H1 (cell line): ENCODE measurements at regions not wholly inside any gene's neighbourhood (a gene's known extent, or its start where the extent isn't known, plus 50 kb on each side); places are given as distances from the start of the nearest gene placed in this dataset.

Experiments used
- CTCF ChIA-PET: fragments of 300-600 bp; sonication (Branson Sonifier 250); formaldehyde crosslinking; loops from one replicate; lab custom pipeline; 2021; ENCODE audit not compliant: partially characterized antibody; lab: Charles Lee
- POLR2A ChIA-PET: fragments of 300-600 bp; sonication (Branson Sonifier 250); formaldehyde crosslinking; loops from one replicate; lab custom pipeline; 2021; ENCODE audit warnings: inconsistent platforms; ENCODE audit not compliant: partially characterized antibody; lab: Charles Lee
- DNase-seq, 2 experiments: peaks; one replicate each; pipeline versions ENCODE4 v3.0.0 to v3.0.0-alpha.2; 2010 to 2022; ENCODE audit warnings: low spot score in 2 of 2, low read depth in 1 of 2, mixed read lengths in 1 of 2
- FAIRE-seq: peaks from 2 replicates; lab custom pipeline; 2011; peaks lifted over from hg19 to GRCh38; lab: Jason Lieb, UNC
- H2AFZ ChIP-seq: 2 replicates; pipeline ENCODE4 v1.8.1; 2012; ENCODE audit warnings: low read length, inconsistent platforms
- H2AK5ac ChIP-seq: 2 replicates; pipeline ENCODE4 v1.6.1; 2013; ENCODE audit warnings: low read depth, low read length
- H2BK120ac ChIP-seq: replicated peaks from 2 replicates; pipeline ENCODE3; 2013; ENCODE audit warnings: low read depth, low read length, inconsistent platforms
- H2BK12ac ChIP-seq: 2 replicates; pipeline ENCODE4 v1.6.1; 2013; ENCODE audit warnings: low read depth, low read length
- H2BK15ac ChIP-seq: 2 replicates; pipeline ENCODE4 v1.6.1; 2013; ENCODE audit warnings: low read length
- H2BK20ac ChIP-seq: 2 replicates; pipeline ENCODE4 v1.6.1; 2013; ENCODE audit warnings: low read length
- H2BK5ac ChIP-seq: 2 replicates; pipeline ENCODE4 v1.6.1; 2013; ENCODE audit warnings: low read depth, low read length
- H3K14ac ChIP-seq: 2 replicates; pipeline ENCODE4 v1.6.1; 2013; ENCODE audit warnings: inconsistent platforms; ENCODE audit not compliant: insufficient read length
- H3K18ac ChIP-seq: 2 replicates; pipeline ENCODE4 v1.6.1; 2013; ENCODE audit warnings: low read length; ENCODE audit errors: extremely low read depth
- H3K23ac ChIP-seq: 2 replicates; pipeline ENCODE4 v1.6.1; 2013; ENCODE audit warnings: inconsistent platforms; ENCODE audit not compliant: insufficient read length
- H3K23me2 ChIP-seq: 2 replicates; pipeline ENCODE4 v1.6.1; 2013; ENCODE audit warnings: low read depth, low read length
- H3K27ac ChIP-seq: 2 replicates; pipeline ENCODE4 v1.6.1; 2011; ENCODE audit warnings: low read depth, low read length, inconsistent platforms
- H3K27me3 ChIP-seq, 4 experiments: replicated peaks in 1 of 4; 1 replicate in 1 of 4; 2 replicates in 3 of 4; pipeline versions ENCODE4 v1.6.1 to v1.8.1; 2011 to 2013; ENCODE audit warnings: low read length in 3 of 4, mild to moderate bottlenecking in 3 of 4, inconsistent platforms in 2 of 4, mixed read lengths in 2 of 4, moderate library complexity in 1 of 4; ENCODE audit not compliant: control insufficient read depth in 3 of 4, insufficient read depth in 3 of 4; ENCODE audit errors: extremely low read depth in 1 of 4
- H3K36me3 ChIP-seq, 4 experiments: 2 replicates each; pipeline versions ENCODE4 v1.6.1 to v1.8.1; 2011 to 2013; ENCODE audit warnings: mild to moderate bottlenecking in 4 of 4, low read length in 3 of 4, moderate library complexity in 2 of 4, control low read depth in 1 of 4, inconsistent platforms in 1 of 4; ENCODE audit not compliant: insufficient read depth in 4 of 4, control insufficient read depth in 2 of 4
- H3K4ac ChIP-seq: replicated peaks from 2 replicates; pipeline ENCODE3; 2013; ENCODE audit warnings: low read length, low read depth, mixed read lengths, inconsistent platforms; ENCODE audit not compliant: insufficient read length
- H3K4me1 ChIP-seq, 4 experiments: replicated peaks in 1 of 4; 1 replicate in 1 of 4; 2 replicates in 3 of 4; pipeline versions ENCODE4 v1.6.1 to v1.8.1; 2011 to 2013; ENCODE audit warnings: low read length in 3 of 4, inconsistent platforms in 2 of 4, mixed read lengths in 1 of 4; ENCODE audit not compliant: insufficient read depth in 4 of 4, control insufficient read depth in 3 of 4
- H3K4me2 ChIP-seq, 2 experiments: 2 replicates each; pipeline versions ENCODE4 v1.6.1 to v1.8.1; 2011 to 2013; ENCODE audit warnings: low read depth in 2 of 2, low read length in 2 of 2, control low read depth in 1 of 2, inconsistent platforms in 1 of 2, mild to moderate bottlenecking in 1 of 2; ENCODE audit not compliant: insufficient read depth in 1 of 2
- H3K4me3 ChIP-seq, 4 experiments: fragments of 200-600, 300-600 bp in 1 of 4; sonication (generic), shearing (Covaris generic), sonication (Bioruptor Twin) in 1 of 4; 2 replicates each; pipeline versions ENCODE4 v1.5.1 to v1.8.1; 2011 to 2016; ENCODE audit warnings: low read length in 4 of 4, low read depth in 3 of 4, control low read depth in 2 of 4, inconsistent platforms in 2 of 4, mild to moderate bottlenecking in 2 of 4, mixed read lengths in 1 of 4, moderate library complexity in 1 of 4; ENCODE audit not compliant: insufficient read depth in 2 of 4; ENCODE audit errors: extremely low read depth in 1 of 4
- H3K56ac ChIP-seq: replicated peaks from 2 replicates; pipeline ENCODE3; 2013; ENCODE audit warnings: low read depth, mild to moderate bottlenecking, mixed read lengths, low read length, inconsistent platforms; ENCODE audit not compliant: insufficient read length
- H3K79me1 ChIP-seq: 2 replicates; pipeline ENCODE4 v1.6.1; 2013; ENCODE audit warnings: low read depth, low read length, control low read depth
- H3K79me2 ChIP-seq, 2 experiments: 2 replicates each; pipeline versions ENCODE4 v1.6.1 to v1.8.1; 2012 to 2013; ENCODE audit warnings: low read length in 2 of 2, mild to moderate bottlenecking in 2 of 2, inconsistent platforms in 1 of 2; ENCODE audit not compliant: insufficient read depth in 2 of 2, control insufficient read depth in 1 of 2
- H3K9ac ChIP-seq, 4 experiments: replicated peaks in 1 of 4; 1 replicate in 1 of 4; 2 replicates in 3 of 4; pipeline versions ENCODE4 v1.6.1 to v1.8.1; 2011 to 2013; ENCODE audit warnings: low read depth in 3 of 4, low read length in 3 of 4, control low read depth in 2 of 4, mild to moderate bottlenecking in 2 of 4, moderate library complexity in 2 of 4, inconsistent platforms in 1 of 4; ENCODE audit errors: extremely low read depth in 1 of 4
- H3K9me3 ChIP-seq, 2 experiments: 2 replicates each; pipeline versions ENCODE4 v1.6.1 to v1.8.1; 2012 to 2013; ENCODE audit warnings: mild to moderate bottlenecking in 2 of 2, moderate library complexity in 2 of 2, control low read depth in 1 of 2, inconsistent platforms in 1 of 2, low read depth in 1 of 2, low read length in 1 of 2, mixed read lengths in 1 of 2; ENCODE audit not compliant: insufficient read depth in 2 of 2
- H4K20me1 ChIP-seq, 2 experiments: replicated peaks in 1 of 2; 2 replicates each; pipeline versions ENCODE3 to v1.8.1; 2011 to 2013; ENCODE audit warnings: inconsistent platforms in 2 of 2, low read length in 2 of 2, mild to moderate bottlenecking in 1 of 2; ENCODE audit not compliant: insufficient read depth in 2 of 2, control insufficient read depth in 1 of 2
- H4K5ac ChIP-seq: 2 replicates; pipeline ENCODE4 v1.6.1; 2013; ENCODE audit warnings: low read length, low read depth, mixed read lengths, inconsistent platforms; ENCODE audit not compliant: insufficient read length
- H4K8ac ChIP-seq: 2 replicates; pipeline ENCODE4 v1.8.0; 2013; ENCODE audit warnings: mild to moderate bottlenecking, moderate library complexity, low read length, inconsistent platforms; ENCODE audit not compliant: insufficient read depth; ENCODE audit errors: extremely low read depth
- H4K91ac ChIP-seq: replicated peaks from 2 replicates; pipeline ENCODE3; 2013; ENCODE audit warnings: low read length, mixed read lengths, inconsistent platforms; ENCODE audit not compliant: insufficient read length
- BCL11A ChIP-seq, 2 experiments: IDR thresholded peaks; one replicate each; pipeline ENCODE4 v1.6.1; 2011; ENCODE audit warnings: low read depth in 2 of 2, low read length in 2 of 2, mild to moderate bottlenecking in 2 of 2
- JUN ChIP-seq: IDR thresholded peaks from 2 replicates; pipeline ENCODE4 v1.6.1; 2011; ENCODE audit warnings: low read depth, mild to moderate bottlenecking, improper control_type of control experiment, low read length
- RXRA ChIP-seq: IDR thresholded peaks from 2 replicates; pipeline ENCODE4 v1.6.1; 2011; ENCODE audit warnings: low read depth, mild to moderate bottlenecking, low read length, moderate library complexity; ENCODE audit not compliant: insufficient read depth
- TAF1 ChIP-seq: IDR thresholded peaks from 2 replicates; pipeline ENCODE4 v1.6.1; 2011; ENCODE audit warnings: mild to moderate bottlenecking, low read depth, low read length
- TCF12 ChIP-seq: IDR thresholded peaks from 2 replicates; pipeline ENCODE4 v1.6.1; 2011; ENCODE audit warnings: low read depth, mild to moderate bottlenecking, low read length
- WGBS, 2 experiments: shearing (Covaris generic) in 1 of 2; methylation state at CpG; one replicate each; pipeline versions ENCODE4 v1.1.6 to v1.1.7; 2013 to 2015; ENCODE audit warnings: low lambda C conversion rate in 2 of 2, mixed read lengths in 2 of 2, inconsistent platforms in 1 of 2, low coverage in 1 of 2, missing lambda C conversion rate in 1 of 2; ENCODE audit not compliant: insufficient replicate concordance in 2 of 2, insufficient coverage in 1 of 2, insufficient read length in 1 of 2; ENCODE audit errors: extremely low coverage in 1 of 2, missing lambda C conversion rate in 1 of 2; 5-methylcytosine and 5-hydroxymethylcytosine counted together

GRCh38 chrX:129092242-129092641 is 431.0 kb downstream of the SMARCA1 start:
- Histone ChIP-seq H3K4ac (no peak overlapping the region), H3K14ac (no peak overlapping the region), H2BK12ac (no peak overlapping the region; the same call in 1 of the 2 replicates), H3K4me3 (peak overlapping the region in 1 of 4 experiments; percentile 57; a peak in 2 of 8 replicates), H3K79me1 (no peaks in the 10 kb centered on the region), H3K18ac (no peak overlapping the region), H3K79me2 (peaks cover 0 to 16% of the 10 kb centered on the region in 2 experiments; a peak in 1 of 4 replicates), H4K20me1 (no peaks in the 10 kb centered on the region), H3K4me2 (peak overlapping the region; percentile 43 to 69; a peak in 3 of 4 replicates), H2BK5ac (peak overlapping the region; percentile 26; the same call in 1 of the 2 replicates), H3K9ac (no peak overlapping the region), H3K23me2 (no peaks in the 10 kb centered on the region), H4K91ac (no peak overlapping the region), H3K9me3 (no peaks in the 10 kb centered on the region), H3K27me3 (no peaks in the 10 kb centered on the region), H3K36me3 (no peaks in the 10 kb centered on the region), H2BK15ac (no peak overlapping the region), H2AFZ (no peak overlapping the region), H4K8ac (no peak overlapping the region), H2AK5ac (no peak overlapping the region), H2BK20ac (no peak overlapping the region), H3K4me1 (peaks cover 0 to 9% (median 6%) of the 10 kb centered on the region in 4 experiments; a peak in 4 of 7 replicates), H3K27ac (peak overlapping the region; percentile 87; the same call in 1 of the 2 replicates), H3K23ac (no peak overlapping the region), H3K56ac (no peak overlapping the region), H2BK120ac (peak overlapping the region; percentile 72), H4K5ac (no peak overlapping the region)
- no peak for TF ChIP-seq TAF1
- TF ChIP-seq BCL11A (IDR thresholded peaks at IDR 0.05; ENCODE audit: low read depth in 2 of 2, low read length in 2 of 2), result no peak
- TF ChIP-seq RXRA, result no peak
- TF ChIP-seq TCF12, result no peak
- no peak for TF ChIP-seq JUN
- no peak for DNase-seq
- ChIA-PET CTCF (interaction anchor here (0.6 to 1.6 kb wide), 4 partner anchors 16 to 78 kb away, joined by 3 to 6 read pairs (median 3); no protein-coding TSS in a partner anchor), POLR2A (interaction anchor here (1.0 to 2.3 kb wide), 3 partner anchors 8 to 17 kb away, joined by 3 to 11 read pairs (median 4); no protein-coding TSS in a partner anchor)
- WGBS, 2 experiments, result 83% methylated on average over 1 of the region's 2 CpGs; no CpG with 5 or more reads in 1 of the 2 experiments
- FAIRE-seq, result peak; percentile 52
